ENCODE measurements at regions not wholly inside any gene's neighbourhood (a gene's known extent, or its start where the extent isn't known, plus 50 kb on each side); places are given as distances from the start of the nearest gene placed in this dataset.

GRCh38 chr14:61190341-61190740 lies 90.8 kb downstream of the TMEM30B start (continued):
- TF ChIP-seq CHD7 (IDR thresholded peaks at IDR 0.05; ENCODE audit: insufficient replicate concordance, low read length): no peak
- TF ChIP-seq CTCF (IDR thresholded peaks at IDR 0.05; ENCODE audit: control extremely low read depth in 1 of 3, insufficient read depth in 1 of 3, low read depth in 1 of 3, low read length in 3 of 3): no peak
- no peak for TF ChIP-seq EZH2 (IDR thresholded peaks at IDR 0.05; ENCODE audit: low read depth, low read length, severe bottlenecking)
- no peak for TF ChIP-seq KDM5A (IDR thresholded peaks at IDR 0.05; ENCODE audit: low read length)
- no peak for TF ChIP-seq HDAC2 (IDR thresholded peaks at IDR 0.05; ENCODE audit: borderline replicate concordance in 1 of 2, low read depth in 2 of 2, low read length in 2 of 2)
- TF ChIP-seq POU5F1 (IDR thresholded peaks at IDR 0.05; ENCODE audit: low read depth, low read length): no peak
- no peak for TF ChIP-seq ZNF274 (IDR thresholded peaks at IDR 0.05; ENCODE audit: borderline replicate concordance, extremely low read depth, low read length)
- no peak for TF ChIP-seq TEAD4 (IDR thresholded peaks at IDR 0.05; ENCODE audit: low read depth, low read length)
